ENCODE measurements at regions not wholly inside any gene's neighbourhood (a gene's known extent, or its start where the extent isn't known, plus 50 kb on each side); places are given as distances from the start of the nearest gene placed in this dataset.

- TF ChIP-seq CTCF (IDR thresholded peaks at IDR 0.05) (no peak), POLR2A (IDR thresholded peaks at IDR 0.05) (no peak), EP300 (IDR thresholded peaks at IDR 0.05) (no peak)
Observed at GRCh38 chr2:38438883-38439612, 62.0 kb upstream of the ATL2 start.

Measured in ovary (tissue), 3 donors.